OCI-LY7 (cell line): ENCODE measurements at regions not wholly inside any gene's neighbourhood (a gene's known extent, or its start where the extent isn't known, plus 50 kb on each side); places are given as distances from the start of the nearest gene placed in this dataset.

ENCODE experiments used
- BruUV-seq: library from RNA; stranded (reverse); fragments of 400-500 nt; replicated peaks from 2 replicates; lab custom pipeline; 2021; lab: Mats Ljungman, UMichigan
- CTCF ChIA-PET: fragments of 300-600 bp; sonication (Branson Sonifier 250); formaldehyde crosslinking; loops from one replicate; lab custom pipeline; 2022; ENCODE audit warnings: antibody characterized with exemption; ENCODE audit not compliant: unreplicated experiment; lab: Charles Lee
- POLR2A ChIA-PET: fragments of 300-600 bp; sonication (Branson Sonifier 250); formaldehyde crosslinking; loops from one replicate; lab custom pipeline; 2022; ENCODE audit warnings: antibody characterized with exemption; lab: Charles Lee
- DNase-seq: peaks from one replicate; pipeline ENCODE4 v3.0.0-alpha.2; 2015; ENCODE audit warnings: low spot score
- H2AFZ ChIP-seq: fragments of 200-600 bp; sonication (generic), shearing (Covaris generic); 2 replicates; pipeline ENCODE4 v1.6.1; 2014; ENCODE audit warnings: mild to moderate bottlenecking, antibody characterized with exemption, low read length, moderate library complexity
- H3K27ac ChIP-seq: fragments of 200-600 bp; sonication (generic); 2 replicates; pipeline ENCODE4 v1.5.1; 2014; ENCODE audit warnings: mixed run types, low read depth, mild to moderate bottlenecking, moderate library complexity, low read length, inconsistent platforms; ENCODE audit not compliant: poor library complexity, severe bottlenecking
- H3K36me3 ChIP-seq: fragments of 200-600 bp; sonication (generic); 2 replicates; pipeline ENCODE4 v1.6.1; 2014; ENCODE audit warnings: mild to moderate bottlenecking, antibody characterized with exemption, low read length, moderate library complexity, mixed read lengths; ENCODE audit not compliant: insufficient read depth
- H3K4me1 ChIP-seq: fragments of 200-600 bp; sonication (generic); 2 replicates; pipeline ENCODE4 v1.5.1; 2014; ENCODE audit warnings: mild to moderate bottlenecking, low read length; ENCODE audit not compliant: insufficient read depth, poor library complexity, severe bottlenecking
- H3K4me2 ChIP-seq: fragments of 200-600 bp; sonication (generic); 2 replicates; pipeline ENCODE4 v1.6.1; 2014; ENCODE audit warnings: mild to moderate bottlenecking, low read length
- H3K4me3 ChIP-seq: fragments of 200-600 bp; sonication (generic); 2 replicates; pipeline ENCODE4 v1.5.1; 2014; ENCODE audit warnings: mild to moderate bottlenecking, low read depth, low read length; ENCODE audit not compliant: poor library complexity, severe bottlenecking
- H3K79me2 ChIP-seq: fragments of 200-600 bp; sonication (generic); 2 replicates; pipeline ENCODE4 v1.6.1; 2016; ENCODE audit warnings: low read depth, mild to moderate bottlenecking, low read length, moderate library complexity, mixed read lengths; ENCODE audit not compliant: insufficient read depth
- H3K9me2 ChIP-seq: fragments of 200-600 bp; sonication (generic); 2 replicates; pipeline ENCODE4 v1.6.1; 2016; ENCODE audit warnings: mild to moderate bottlenecking, low read length, mixed read lengths; ENCODE audit not compliant: insufficient read depth
- H3K9me3 ChIP-seq: fragments of 200-600 bp; sonication (generic); 2 replicates; pipeline ENCODE4 v1.6.1; 2014; ENCODE audit warnings: mild to moderate bottlenecking, mixed run types, low read length, mixed read lengths
- H4K20me1 ChIP-seq: fragments of 200-600 bp; sonication (generic); 2 replicates; pipeline ENCODE4 v1.6.1; 2014; ENCODE audit warnings: mild to moderate bottlenecking, antibody characterized with exemption, low read length, moderate library complexity, mixed read lengths; ENCODE audit not compliant: insufficient read depth
- EZH2phosphoT487 ChIP-seq: fragments of 200-600 bp; sonication (generic); IDR thresholded peaks from 2 replicates; pipeline ENCODE4 v1.6.1; 2018; ENCODE audit warnings: low read depth, borderline replicate concordance, mild to moderate bottlenecking, mixed run types, antibody characterized with exemption, low read length, moderate library complexity, mixed read lengths
- intact Hi-C: fragments of 100-400 bp; cut with micrococcal nuclease; formaldehyde crosslinking; loops from one replicate; pipeline ENCODE4 v1.10.0; 2022; ENCODE audit not compliant: unreplicated experiment
- TF ChIP-seq, protein P1 (sequence below): fragments of 200-600 bp; sonication (generic); conservative IDR thresholded peaks from 2 replicates; pipeline ENCODE4 v1.5.1; 2014; ENCODE audit warnings: mild to moderate bottlenecking, antibody characterized with exemption, low read length, moderate library complexity, mixed read lengths

DNA sequence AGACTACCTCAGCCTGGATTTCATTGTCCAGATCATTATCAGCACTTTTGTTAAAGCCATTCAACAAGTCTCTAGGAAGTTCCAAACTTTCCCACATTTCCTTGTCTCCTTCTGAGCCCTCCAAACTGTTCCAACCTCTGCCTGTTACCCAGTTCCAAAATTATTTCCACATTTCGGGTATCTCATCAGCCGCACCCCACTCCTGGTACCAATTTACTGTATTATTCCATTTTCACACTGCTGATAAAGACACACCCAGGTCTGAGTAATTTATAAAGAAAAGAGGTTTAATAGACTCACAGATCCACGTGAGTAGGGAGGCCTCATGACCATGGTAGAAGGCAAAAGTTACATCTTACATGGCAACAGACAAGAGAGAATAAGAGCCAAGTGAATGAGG is 1198.3 kb upstream of the ALCAM start:
- DNase-seq, result no peak
- Histone ChIP-seq H2AFZ (no peak overlapping the region), H3K9me3 (no peaks in the 10 kb centered on the region), H3K4me1 (no peaks in the 10 kb centered on the region), H3K9me2 (no peaks in the 10 kb centered on the region; the same call in 1 of the 2 replicates), H3K4me3 (no peak overlapping the region), H3K36me3 (no peaks in the 10 kb centered on the region), H3K79me2 (no peaks in the 10 kb centered on the region), H3K27ac (no peak overlapping the region), H3K4me2 (no peak overlapping the region), H4K20me1 (no peaks in the 10 kb centered on the region)
- BruUV-seq, result no TSS peak
- ChIA-PET CTCF (no interaction called here), POLR2A (no interaction called here)
- intact Hi-C loops, result no loop called here
- no peak for TF ChIP-seq EZH2phosphoT487
- TF ChIP-seq, protein P1, sequence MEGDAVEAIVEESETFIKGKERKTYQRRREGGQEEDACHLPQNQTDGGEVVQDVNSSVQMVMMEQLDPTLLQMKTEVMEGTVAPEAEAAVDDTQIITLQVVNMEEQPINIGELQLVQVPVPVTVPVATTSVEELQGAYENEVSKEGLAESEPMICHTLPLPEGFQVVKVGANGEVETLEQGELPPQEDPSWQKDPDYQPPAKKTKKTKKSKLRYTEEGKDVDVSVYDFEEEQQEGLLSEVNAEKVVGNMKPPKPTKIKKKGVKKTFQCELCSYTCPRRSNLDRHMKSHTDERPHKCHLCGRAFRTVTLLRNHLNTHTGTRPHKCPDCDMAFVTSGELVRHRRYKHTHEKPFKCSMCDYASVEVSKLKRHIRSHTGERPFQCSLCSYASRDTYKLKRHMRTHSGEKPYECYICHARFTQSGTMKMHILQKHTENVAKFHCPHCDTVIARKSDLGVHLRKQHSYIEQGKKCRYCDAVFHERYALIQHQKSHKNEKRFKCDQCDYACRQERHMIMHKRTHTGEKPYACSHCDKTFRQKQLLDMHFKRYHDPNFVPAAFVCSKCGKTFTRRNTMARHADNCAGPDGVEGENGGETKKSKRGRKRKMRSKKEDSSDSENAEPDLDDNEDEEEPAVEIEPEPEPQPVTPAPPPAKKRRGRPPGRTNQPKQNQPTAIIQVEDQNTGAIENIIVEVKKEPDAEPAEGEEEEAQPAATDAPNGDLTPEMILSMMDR, result no peak

DNA sequence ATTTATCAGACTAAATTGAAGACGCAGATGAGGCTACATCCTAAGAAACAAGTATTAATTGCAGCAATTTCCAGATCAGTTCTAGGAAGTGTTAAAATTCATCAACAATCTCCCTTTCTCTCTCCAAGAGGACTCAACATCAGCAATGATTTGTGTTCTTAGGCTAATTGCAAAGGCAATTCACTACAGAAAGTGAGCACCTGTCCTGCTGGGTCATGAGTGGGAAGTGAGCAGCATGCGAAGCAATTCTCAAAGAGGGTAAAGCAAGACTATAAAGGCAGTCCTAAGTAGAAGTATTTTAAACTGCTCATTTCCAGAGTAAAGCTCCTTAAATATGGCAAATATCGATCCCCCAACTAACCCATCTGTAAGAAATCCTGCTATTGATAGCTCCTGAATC is 1191.0 kb upstream of the ALCAM start:
- intact Hi-C loops, result no loop called here
- no TSS peak for BruUV-seq
- Histone ChIP-seq H4K20me1 (no peaks in the 10 kb centered on the region), H3K4me3 (no peak overlapping the region), H3K36me3 (no peaks in the 10 kb centered on the region), H3K27ac (no peak overlapping the region), H3K4me2 (no peak overlapping the region), H3K79me2 (no peaks in the 10 kb centered on the region), H3K9me2 (no peaks in the 10 kb centered on the region), H2AFZ (no peak overlapping the region), H3K9me3 (no peaks in the 10 kb centered on the region), H3K4me1 (no peaks in the 10 kb centered on the region)
- DNase-seq, result no peak
- ChIA-PET POLR2A (interaction anchor here (0.7 kb wide), 1 partner anchor 282 kb away, joined by 3 read pairs; no protein-coding TSS in a partner anchor), CTCF (no interaction called here)
- TF ChIP-seq EZH2phosphoT487, result no peak
- TF ChIP-seq, protein P1, result no peak

DNA sequence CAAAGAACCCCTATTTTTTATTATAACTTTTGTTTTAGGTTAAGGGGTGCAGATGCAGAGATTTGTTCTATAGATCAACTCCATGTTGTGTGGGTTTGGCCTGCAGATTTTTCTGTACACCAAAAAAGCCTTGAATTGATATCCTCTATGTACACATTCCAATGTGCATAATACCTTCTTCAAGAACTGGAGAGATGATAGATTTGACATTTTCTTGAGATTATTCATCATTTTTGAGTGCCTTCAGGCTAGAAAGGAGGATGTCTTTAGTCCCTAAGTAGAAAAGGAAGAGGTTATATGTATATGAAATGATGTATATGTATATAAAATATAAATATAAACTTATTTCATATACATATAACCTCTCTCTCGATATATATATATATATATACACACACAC is 1190.0 kb upstream of the ALCAM start:
- POLR2A ChIA-PET, result interaction anchor here (0.5 kb wide), 1 partner anchor 1108 kb away, joined by 3 read pairs; no protein-coding TSS in a partner anchor
- no peak for DNase-seq
- Histone ChIP-seq H3K4me1 (no peaks in the 10 kb centered on the region), H3K4me2 (no peak overlapping the region), H3K9me3 (no peaks in the 10 kb centered on the region), H2AFZ (no peak overlapping the region), H3K4me3 (no peak overlapping the region), H3K9me2 (no peaks in the 10 kb centered on the region), H4K20me1 (no peaks in the 10 kb centered on the region), H3K27ac (no peak overlapping the region), H3K79me2 (no peaks in the 10 kb centered on the region), H3K36me3 (no peaks in the 10 kb centered on the region)
- no TSS peak for BruUV-seq
- CTCF ChIA-PET, result no interaction called here
- TF ChIP-seq EZH2phosphoT487, result no peak
- TF ChIP-seq, protein P1, result no peak
- intact Hi-C loops, result no loop called here
